GM19351 (cell line): ENCODE measurements at regions not wholly inside any gene's neighbourhood (a gene's known extent, or its start where the extent isn't known, plus 50 kb on each side); places are given as distances from the start of the nearest gene placed in this dataset.
"Not testable (repeated sequence)": the region's sequence is repeated elsewhere in the genome, so short reads cannot be mapped to it uniquely, and the experiment has no call there.

ENCODE experiments used
- ATAC-seq: cut with Tn5 transposase; IDR thresholded peaks from one replicate; pipeline ENCODE4 v1.9.1; 2021; ENCODE audit warnings: mild to moderate bottlenecking, moderate library complexity; ENCODE audit not compliant: unreplicated experiment

DNA sequence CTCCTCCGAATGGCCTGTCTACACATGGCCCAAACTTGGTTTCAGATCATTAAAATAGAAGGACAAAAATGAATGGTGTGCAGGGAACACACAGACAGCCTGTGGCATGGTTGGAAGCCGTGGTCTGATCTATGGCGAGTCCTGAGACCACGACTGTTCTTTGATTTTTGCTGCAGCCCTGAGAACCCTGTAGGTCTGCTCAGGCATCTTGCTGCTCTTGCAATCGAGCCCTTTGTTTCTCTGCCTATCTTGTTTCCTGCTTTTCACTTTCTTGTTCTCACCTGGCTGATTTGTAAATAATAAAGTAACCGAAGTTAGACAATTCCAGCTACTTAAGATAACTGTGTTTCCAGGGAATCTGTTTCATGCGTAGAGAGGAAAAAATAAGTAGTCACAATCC is 54.1 kb upstream of the NBPF9 start:
- not testable (repeated sequence) for ATAC-seq

DNA sequence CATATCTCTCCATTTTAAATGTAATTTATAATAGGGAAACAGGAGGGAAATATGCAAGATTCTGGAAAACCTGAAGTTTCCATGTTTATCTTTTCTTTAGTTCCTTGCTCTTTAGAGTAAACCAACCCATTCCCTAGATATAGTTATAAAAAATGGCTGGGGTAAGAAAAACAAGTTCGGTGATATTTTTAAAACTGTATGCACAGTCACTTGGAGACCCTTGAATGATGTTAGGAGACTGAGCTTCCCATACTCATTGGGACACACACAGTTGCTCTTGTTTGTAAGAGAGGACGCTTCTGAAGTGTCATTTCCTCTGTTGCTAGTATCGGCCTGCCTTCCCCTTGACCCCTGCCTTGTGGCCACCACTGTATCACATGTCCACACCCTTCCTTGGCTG is 55.0 kb upstream of the NBPF9 start:
- not testable (repeated sequence) for ATAC-seq

DNA sequence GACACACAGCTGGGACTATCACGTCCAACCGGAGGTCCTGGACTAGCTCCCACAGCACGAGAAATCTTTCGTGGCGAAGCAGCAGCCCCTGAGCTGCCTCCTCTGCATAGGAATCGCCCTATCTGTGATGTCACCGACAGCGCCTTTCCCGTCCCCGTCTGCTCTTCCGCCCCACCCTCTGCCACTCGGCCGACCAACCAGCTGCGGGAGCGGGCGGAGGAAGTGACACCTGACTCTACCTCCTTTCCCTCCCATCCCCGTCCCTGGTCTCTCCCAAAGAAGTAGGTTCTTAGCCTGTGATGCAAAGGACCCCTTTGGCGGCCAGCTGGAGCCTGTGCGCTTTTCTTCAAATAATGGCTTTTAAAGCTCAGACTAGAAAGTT is 59.7 kb upstream of the NBPF9 start:
- not testable (repeated sequence) for ATAC-seq

DNA sequence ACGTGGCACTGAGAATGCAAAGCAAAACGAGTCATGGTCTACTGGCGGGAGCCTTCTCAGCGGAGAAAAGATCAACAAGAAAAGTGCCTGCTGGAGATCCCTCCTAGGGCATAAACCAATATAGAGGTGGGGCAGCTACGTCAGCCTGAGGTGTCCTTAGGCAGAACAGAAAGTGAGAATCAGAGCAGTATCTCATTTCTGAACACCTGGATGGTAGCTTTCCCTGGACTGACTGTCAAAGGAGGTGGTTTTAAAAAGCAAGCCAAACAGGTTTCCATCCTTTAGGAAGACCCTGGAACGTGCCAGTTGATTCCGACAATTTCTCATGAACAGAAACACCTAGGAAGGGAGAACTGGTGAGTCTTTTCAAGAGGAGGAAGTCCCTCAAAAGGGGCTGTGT is 71.4 kb upstream of the NBPF9 start:
- ATAC-seq = not testable (repeated sequence)

DNA sequence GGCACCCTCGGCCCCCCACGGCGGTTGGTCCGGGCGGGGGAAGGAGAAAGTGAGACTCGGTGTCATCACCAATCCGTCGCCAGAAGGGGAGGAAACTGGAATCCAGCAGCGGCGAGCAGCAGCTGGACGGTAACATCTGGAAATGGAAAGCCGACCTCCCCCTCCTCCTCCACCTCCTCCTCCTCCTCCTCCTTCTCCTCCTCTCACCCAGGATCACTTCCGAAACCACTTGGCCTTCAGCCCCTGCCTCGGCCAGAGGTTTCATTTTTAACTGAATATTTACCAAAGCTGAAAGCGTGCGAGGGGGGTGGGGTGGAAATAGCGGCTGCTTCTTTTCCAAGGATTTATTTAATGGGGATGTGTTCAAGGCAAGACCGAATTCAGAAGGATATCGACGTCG is 72.5 kb upstream of the NBPF9 start:
- not testable (repeated sequence) for ATAC-seq

DNA sequence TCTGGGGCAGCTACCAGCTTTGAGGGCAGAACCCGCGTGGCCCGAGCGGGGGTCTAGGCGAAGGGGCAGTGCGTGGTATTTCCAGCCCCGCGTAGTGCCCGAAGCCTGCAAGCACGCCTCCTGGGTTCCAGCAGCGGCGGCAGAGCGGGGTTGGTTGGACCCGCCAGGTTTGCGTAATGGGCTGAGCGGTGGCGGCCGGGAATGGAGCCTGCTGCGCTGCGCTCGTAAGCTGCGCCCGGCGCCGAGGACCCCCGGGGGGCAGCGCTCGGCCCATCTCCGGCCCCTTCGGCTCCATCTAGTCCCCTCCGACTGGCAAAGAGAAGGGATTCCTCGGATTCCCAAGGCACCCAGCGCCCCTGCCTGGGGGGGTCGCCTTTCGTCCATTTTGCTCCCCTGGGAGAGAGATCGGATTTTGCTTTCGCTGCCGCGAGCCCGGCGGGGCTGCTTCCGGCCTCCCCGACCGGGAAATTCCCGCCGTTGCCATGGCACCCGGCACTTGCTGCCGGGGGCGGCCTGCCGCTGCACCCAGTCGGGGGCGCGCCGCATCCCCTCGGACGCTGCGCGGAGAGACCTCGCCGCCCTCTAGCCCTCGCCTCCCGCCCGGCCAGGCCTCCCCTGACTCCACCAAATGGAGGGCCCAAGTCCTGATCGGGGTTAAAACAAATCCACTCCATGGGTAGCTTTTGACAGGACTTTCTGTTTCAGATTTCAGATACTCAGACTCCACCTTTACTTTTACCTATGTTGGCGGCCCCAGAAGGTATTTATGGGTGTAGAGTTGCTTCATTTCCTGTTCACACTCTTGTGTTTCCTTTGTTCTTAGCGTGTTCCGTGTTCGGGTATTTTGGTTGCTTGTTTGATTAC is 73.3 kb upstream of the NBPF9 start:
- ATAC-seq = not testable (repeated sequence)

DNA sequence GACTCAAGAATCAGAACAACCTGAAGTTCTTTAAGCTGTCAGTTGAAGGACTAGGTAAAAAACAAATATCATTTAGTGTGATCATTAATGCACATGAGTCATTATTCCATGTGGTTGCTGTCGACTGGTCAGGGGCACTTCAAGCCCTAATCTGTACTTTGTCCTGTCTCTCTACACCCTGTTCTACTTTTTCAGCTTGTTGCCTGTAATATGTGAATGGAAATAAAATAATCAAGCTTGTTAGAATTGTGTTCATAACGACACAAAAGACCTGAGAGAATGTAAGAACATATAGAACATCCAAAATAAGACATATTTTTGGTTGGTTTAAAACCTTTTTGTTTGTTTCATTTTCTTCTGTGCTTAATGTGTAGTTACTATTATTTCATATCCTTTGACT is 87.4 kb upstream of the NBPF9 start:
- not testable (repeated sequence) for ATAC-seq

DNA sequence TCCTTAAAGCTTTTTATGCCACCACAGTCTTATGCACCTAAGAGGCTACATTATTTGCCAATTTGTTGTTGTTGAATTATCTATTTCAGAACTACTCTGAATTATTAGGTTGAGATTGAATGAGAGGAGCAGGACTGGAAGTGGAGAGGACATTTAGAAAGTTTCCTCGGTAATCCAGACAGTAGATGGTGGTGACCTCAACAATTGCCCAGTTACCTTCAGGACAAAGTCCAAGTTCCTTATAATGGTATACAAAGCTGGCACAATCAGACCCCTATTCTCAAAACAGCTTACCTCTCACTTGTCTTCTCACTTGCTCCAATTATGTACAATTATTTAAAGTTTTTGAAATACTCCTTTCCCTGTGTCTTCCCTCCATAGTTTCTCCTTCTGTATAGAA is 93.3 kb upstream of the NBPF9 start:
- not testable (repeated sequence) for ATAC-seq

DNA sequence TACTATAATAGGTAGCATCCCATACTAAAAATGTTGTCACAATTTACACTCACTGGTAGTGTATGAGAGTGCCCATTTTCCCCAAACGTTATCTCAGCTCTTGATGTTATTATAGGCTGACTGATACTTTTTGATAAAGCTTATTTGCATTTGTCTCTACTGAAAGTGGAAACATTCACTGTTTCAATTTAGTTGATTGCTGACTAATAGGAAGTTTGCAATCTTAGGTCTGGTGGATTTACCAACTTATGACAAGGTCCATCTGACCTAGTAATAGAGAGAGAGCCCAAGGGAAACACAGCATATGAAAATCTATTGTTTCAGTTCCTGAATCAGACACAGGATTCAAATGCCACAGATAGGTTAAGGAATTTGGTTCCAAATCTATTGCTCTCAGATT is 97.2 kb upstream of the NBPF9 start:
- ATAC-seq = not testable (repeated sequence)

DNA sequence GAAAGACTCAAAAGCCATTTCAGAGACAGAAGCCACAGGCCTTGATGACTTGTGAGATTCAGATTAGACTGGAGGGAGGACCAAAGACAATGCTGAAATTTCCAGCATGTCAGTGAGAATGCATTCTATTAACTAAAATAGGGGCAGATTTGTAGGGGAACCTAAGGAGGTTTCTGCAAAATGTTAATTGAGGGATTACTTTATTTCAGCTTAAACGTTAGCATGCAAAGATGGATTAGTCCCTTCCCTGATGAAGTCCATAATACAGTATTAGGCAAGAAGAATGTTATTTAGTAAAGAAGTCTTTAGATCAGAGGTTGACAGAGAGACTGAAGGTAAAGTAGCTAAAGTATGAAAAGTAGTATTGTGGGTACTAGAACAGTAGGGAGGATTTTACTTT is 98.9 kb upstream of the NBPF9 start:
- ATAC-seq = not testable (repeated sequence)

DNA sequence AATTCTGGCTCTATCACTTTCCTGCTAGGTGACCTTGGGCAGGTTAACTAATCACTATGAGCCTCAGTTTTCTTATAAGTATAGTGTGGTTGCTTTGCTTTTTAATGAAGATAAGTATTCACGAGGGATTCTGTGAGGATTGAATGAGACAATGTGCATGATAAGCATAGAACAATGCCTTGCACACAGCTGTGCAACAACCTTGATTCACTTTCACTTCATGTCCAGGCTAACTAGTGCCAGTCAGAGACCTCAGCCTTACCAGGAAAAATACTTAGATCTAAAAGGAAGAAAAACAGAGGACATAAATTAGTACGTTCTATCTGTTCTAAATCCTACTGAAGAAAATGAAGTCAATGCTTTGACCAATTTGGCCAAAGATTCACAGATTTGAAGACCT is 101.0 kb upstream of the NBPF9 start:
- ATAC-seq = not testable (repeated sequence)

DNA sequence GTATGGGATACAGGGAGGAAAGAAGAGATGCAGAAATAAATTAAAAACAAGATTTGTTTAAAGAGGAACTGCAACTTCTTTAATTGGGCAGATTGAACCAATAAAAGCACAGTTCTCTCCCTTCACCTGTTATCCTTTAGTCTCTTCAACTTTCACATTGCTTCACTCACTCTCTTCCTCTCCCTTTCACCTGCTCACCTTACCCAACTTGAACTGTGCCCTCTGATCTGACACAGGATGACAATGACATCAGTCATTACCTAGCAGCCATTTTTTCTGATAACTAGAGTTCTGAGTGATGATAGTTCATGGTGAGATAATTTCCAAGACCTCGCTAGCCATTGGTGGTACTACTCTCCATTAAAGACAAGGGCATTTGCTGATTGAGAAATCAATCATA is 105.5 kb upstream of the NBPF9 start:
- ATAC-seq = not testable (repeated sequence)

DNA sequence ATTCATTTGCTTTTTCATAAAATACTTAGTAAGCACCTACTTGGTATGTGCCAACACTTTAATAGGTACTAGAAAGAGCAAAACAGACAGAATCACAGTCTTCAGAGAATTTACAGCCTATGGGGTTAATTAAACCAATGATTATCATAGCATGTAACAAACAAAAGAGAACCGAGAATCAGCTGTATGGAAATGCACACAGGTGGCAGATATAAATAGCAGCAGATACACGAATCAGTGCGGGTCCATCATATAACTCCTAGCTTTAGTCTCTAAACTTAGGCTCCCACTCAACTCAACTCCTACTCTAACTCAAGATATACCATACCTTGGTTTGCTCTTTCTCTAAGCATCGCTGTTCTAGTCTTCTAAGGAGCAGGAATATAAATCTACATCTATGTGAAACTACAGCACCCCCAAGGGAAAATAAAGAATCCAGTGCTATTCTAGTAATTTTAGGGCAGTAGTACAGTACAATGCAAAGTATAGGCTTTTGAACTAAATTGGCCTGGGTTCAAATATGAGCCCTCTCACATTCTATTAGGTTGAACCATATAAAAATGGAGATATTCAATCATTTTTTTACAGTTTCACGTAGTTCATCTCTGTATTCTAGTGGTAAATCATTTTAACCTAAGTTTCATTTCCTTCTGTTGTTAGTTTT is 108.5 kb upstream of the NBPF9 start:
- ATAC-seq = peak; percentile 77

DNA sequence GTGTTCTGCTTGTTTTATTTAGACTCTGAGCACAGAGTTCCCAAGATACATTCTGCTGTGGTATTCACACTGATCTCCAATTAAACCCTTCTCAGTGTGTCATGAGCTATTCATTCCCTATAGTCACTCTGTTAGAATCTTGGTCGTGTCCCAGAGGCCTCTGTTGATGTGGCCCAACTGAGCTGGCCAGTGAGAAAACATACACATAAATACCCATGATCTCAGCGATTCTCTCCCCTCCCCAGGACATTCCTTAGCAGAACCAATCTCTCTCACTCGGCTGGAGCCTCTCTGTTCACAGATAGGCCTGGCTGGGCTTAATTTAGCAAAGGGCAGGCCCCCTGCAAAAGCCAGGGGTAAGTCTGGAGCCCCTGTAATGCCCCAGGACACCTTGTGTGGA is 109.6 kb upstream of the NBPF9 start:
- not testable (repeated sequence) for ATAC-seq

DNA sequence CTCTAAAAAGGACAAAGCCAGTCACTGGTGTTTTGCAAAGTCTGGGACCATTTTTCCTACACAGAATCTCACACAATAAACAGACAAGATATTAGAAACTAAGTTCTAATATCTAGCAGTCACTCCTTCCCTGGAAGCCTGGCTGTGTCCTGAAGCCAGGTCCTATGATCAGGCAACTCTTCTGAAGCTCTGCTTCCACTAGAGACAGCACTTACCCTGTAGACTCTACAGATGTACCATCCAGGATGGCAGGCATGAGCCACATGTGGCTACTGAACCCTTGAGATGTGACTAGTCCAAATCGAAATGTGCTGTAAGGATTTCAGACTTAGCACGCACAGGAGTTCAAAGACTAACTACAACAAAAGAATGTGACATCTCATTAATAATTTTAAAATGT is 110.3 kb upstream of the NBPF9 start:
- not testable (repeated sequence) for ATAC-seq

DNA sequence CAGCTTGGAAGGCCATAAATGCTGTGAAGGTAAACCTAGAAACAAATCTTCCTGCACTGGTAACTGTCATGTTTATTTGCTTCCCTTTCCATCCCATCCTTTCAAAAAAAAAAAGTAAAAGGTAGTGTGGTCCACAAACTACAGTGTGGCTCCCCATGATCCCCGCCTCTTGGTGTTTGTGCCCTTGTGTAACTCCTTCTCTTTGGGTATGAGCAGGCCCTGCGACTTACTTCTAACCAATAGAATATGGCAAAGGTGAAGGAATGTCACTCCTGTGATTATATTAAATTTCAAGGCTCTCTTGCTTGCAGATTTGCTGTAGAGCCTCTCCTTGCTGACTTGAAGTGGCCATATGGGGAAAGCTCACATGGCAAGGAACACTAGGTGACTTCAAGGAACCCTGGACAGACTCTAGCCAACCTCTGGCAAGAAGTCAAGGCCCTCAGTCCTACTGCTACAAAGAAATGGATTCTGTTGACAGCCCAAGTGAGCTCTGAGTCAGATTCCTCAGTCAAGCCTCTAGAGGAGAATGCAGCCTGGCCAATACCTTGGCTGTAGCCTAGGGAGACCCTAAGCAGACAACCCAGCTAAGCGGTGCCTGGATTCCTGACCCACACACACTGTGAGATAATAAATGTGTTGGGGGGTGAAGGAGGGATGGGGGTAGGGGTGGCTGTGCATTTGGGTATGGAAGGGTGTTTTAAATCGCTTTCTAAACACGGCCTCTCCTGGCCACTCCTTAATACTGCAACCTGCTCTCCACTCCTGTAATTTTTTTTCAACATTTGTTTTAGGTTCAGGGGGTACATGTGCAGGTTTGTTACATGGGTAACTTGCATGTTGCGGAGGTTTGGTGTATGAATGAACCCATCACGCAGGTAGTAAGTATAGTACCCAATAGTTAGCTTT is 115.0 kb upstream of the NBPF9 start:
- not testable (repeated sequence) for ATAC-seq

DNA sequence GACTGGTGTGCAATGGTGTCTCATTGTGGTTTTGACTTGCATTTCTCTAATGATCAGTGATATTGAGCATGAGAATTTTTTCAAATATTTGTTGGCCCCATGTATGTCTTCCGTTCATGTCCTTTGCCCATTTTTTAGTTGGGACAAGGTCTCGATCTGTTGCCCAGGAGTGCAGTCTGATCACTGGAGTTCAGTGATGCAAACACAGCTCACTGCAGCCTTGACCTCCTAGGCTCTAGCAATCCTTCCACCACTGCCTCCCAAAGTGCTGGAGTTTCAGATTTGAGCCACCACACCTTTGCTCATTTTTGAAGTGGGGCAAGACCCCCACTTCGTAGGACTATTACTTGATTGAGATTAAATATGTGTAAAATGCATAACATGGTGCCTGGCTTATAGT is 116.2 kb upstream of the NBPF9 start:
- ATAC-seq = not testable (repeated sequence)

DNA sequence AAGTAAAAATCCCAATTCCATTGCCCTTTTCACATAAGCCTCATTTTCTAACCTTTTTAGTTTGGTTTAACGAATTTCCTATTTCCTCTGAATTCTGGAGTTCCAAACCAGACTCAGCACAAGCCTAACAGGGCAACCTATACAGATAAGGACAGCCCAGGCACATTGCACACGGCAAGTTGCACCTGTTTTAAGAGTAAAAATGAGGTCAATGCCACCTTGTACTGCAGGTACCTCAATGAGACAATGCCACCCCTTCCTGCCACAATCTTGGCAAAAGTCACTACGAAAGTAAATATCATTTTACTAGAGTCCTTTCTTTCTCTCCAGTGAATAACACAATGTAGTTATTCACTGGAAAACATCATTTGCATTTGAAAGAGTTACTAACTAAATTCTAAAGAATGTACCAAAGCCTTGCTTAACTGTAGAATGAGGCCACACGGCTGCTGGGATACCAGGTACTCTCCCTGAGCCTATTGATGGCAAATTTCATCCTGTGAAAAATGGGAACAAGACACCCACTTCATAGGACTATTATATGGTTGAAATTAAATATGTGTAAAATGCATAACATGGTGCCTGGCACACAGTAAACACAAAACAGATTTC is 117.2 kb upstream of the NBPF9 start:
- not testable (repeated sequence) for ATAC-seq

DNA sequence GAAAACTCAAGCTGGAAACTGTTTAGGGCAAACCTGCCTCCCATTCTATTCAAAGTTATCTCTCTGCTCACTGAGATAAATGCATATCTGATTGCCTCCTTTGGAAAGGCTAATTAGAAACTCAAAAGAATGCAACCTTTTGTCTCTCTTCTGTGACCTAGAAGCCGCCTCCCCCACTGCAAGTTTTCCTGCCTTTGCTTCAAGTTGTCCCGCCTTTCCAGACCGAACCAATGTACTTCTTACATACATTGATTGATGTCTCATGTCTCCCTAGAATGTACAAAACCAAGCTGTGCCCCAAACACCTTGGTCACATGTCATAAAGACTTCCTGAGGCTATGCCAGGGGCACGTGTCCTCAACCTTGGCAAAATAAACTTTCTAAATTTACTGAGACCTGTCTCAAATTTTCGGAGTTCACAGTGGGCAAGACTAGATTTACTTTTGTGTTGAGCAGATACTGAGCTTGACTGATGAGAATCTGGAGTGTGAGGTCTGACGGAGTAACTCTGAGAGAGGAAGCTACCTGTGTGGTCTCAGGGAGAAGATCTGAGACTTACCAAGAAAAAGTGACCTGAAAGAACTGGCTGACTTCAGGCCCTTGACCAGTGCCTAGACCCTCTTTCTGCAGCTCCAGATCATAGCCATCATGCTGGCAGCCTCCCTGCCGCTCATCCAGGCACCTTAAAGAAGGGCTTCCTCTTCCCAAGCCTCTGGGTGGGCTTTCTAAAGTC is 124.7 kb upstream of the NBPF9 start:
- not testable (repeated sequence) for ATAC-seq
